DOHH2 (cell line): ENCODE measurements at regions not wholly inside any gene's neighbourhood (a gene's known extent, or its start where the extent isn't known, plus 50 kb on each side); places are given as distances from the start of the nearest gene placed in this dataset.

ENCODE experiments used
- H3F3A ChIP-seq: fragments of 200-600 bp; sonication (generic), shearing (Covaris generic); 2 replicates; pipeline ENCODE4 v1.6.0; 2016; ENCODE audit warnings: antibody characterized with exemption, mild to moderate bottlenecking; ENCODE audit not compliant: control insufficient read depth, insufficient read depth
- H3K27ac ChIP-seq: fragments of 200-600 bp; sonication (generic); 2 replicates; pipeline ENCODE4 v1.5.1; 2014; ENCODE audit warnings: low read depth, mild to moderate bottlenecking, low read length, moderate library complexity
- H3K27me3 ChIP-seq: fragments of 200-600 bp; sonication (generic); 2 replicates; pipeline ENCODE4 v1.6.1; 2014; ENCODE audit warnings: mild to moderate bottlenecking, low read length, mixed read lengths; ENCODE audit not compliant: control insufficient read depth
- H3K36me3 ChIP-seq: fragments of 200-600 bp; sonication (generic); 2 replicates; pipeline ENCODE4 v1.6.1; 2014; ENCODE audit warnings: mild to moderate bottlenecking, low read length, moderate library complexity, mixed read lengths; ENCODE audit not compliant: control insufficient read depth
- H3K4me1 ChIP-seq: fragments of 200-600 bp; sonication (generic); 2 replicates; pipeline ENCODE4 v1.6.1; 2014; ENCODE audit warnings: mild to moderate bottlenecking, low read length, mixed read lengths; ENCODE audit not compliant: control insufficient read depth
- H3K4me2 ChIP-seq: fragments of 200-600 bp; sonication (generic); 2 replicates; pipeline ENCODE4 v1.6.0; 2014; ENCODE audit warnings: mild to moderate bottlenecking, low read length, moderate library complexity
- H3K4me3 ChIP-seq: fragments of 200-600 bp; sonication (generic); 2 replicates; pipeline ENCODE4 v1.5.1; 2014; ENCODE audit warnings: mild to moderate bottlenecking, low read length, mixed read lengths
- H3K79me2 ChIP-seq: fragments of 200-600 bp; sonication (generic); 2 replicates; pipeline ENCODE4 v1.6.1; 2014; ENCODE audit warnings: mild to moderate bottlenecking, low read length, mixed read lengths; ENCODE audit not compliant: control insufficient read depth
- H3K9me2 ChIP-seq: fragments of 200-600 bp; sonication (generic); replicated peaks from 2 replicates; pipeline ENCODE4 v1.6.1; 2014; ENCODE audit warnings: mild to moderate bottlenecking, low read length, mixed read lengths; ENCODE audit not compliant: control insufficient read depth
- H3K9me3 ChIP-seq: fragments of 200-600 bp; sonication (generic); 2 replicates; pipeline ENCODE4 v1.6.1; 2014; ENCODE audit warnings: antibody characterized with exemption, low read length, mixed read lengths; ENCODE audit not compliant: control insufficient read depth, insufficient read depth
- H4K20me1 ChIP-seq: fragments of 200-600 bp; sonication (generic); 2 replicates; pipeline ENCODE4 v1.6.0; 2014; ENCODE audit warnings: low read depth, mild to moderate bottlenecking, antibody characterized with exemption, low read length, moderate library complexity; ENCODE audit not compliant: control insufficient read depth, insufficient read depth
- CTCF ChIP-seq: fragments of 200-600 bp; sonication (generic); IDR thresholded peaks from one replicate; pipeline ENCODE4 v1.5.1; 2014; ENCODE audit warnings: antibody characterized with exemption, mild to moderate bottlenecking, low read depth, low read length; ENCODE audit not compliant: poor library complexity, severe bottlenecking
- EZH2phosphoT487 ChIP-seq: fragments of 200-600 bp; sonication (generic); IDR thresholded peaks from 2 replicates; pipeline ENCODE4 v1.6.1; 2017; ENCODE audit warnings: borderline replicate concordance, mild to moderate bottlenecking, antibody characterized with exemption, low read length, moderate library complexity, mixed read lengths

DNA sequence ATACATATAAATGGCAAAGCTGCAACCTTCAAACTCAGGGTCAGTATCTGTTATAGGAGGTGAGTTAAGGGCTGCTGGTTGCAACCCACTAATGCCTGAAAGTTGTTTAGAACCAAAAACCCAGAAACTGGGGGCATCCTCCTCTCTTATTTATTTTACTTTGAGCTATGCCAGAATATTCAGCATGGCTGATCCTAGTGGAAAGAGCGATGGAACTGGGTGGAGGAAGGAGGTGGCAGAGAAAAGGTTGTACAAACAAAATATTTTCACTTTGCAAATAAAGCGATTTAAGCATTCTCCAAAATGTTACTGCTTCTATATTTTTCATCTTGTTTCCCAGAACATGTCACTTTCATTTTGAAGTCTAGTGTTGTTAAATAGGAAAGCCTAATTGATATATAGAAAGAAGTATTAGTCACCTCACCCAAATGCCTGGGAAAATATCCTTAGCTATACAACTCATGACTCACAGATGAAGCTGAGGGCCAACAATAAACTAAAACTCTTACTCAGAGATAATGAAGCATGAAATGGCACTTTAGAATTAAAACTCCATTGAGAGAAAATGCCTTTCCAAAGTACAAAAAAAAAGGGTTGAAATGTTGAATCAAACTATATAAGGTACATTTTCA is 251.4 kb upstream of the UBE2E3 start:
- H4K20me1 ChIP-seq = no peaks in the 10 kb centered on the region
- no peak overlapping the region for H3K27ac ChIP-seq
- H3K79me2 ChIP-seq = no peaks in the 10 kb centered on the region
- 0 out of 2 replicates have a peak, but pooled peaks cover 4% of the 10 kb centered on the region for H3K4me1 ChIP-seq
- no peak overlapping the region for H3K4me3 ChIP-seq
- H3F3A ChIP-seq = no peaks in the 10 kb centered on the region
- H3K9me2 ChIP-seq = no peaks in the 10 kb centered on the region
- no peaks in the 10 kb centered on the region for H3K9me3 ChIP-seq
- no peaks in the 10 kb centered on the region for H3K27me3 ChIP-seq
- H3K4me2 ChIP-seq = no peak overlapping the region
- TF ChIP-seq EZH2phosphoT487 = no peak
- no peak for TF ChIP-seq CTCF
- no peaks in the 10 kb centered on the region for H3K36me3 ChIP-seq

- Histone ChIP-seq H3F3A (no peaks in the 10 kb centered on the region), H4K20me1 (no peaks in the 10 kb centered on the region), H3K4me3 (no peak overlapping the region), H3K4me2 (no peak overlapping the region), H3K79me2 (no peaks in the 10 kb centered on the region), H3K4me1 (no peaks in the 10 kb centered on the region), H3K36me3 (no peaks in the 10 kb centered on the region), H3K9me2 (no peaks in the 10 kb centered on the region), H3K27ac (no peak overlapping the region), H3K9me3 (no peaks in the 10 kb centered on the region), H3K27me3 (no peaks in the 10 kb centered on the region)
- TF ChIP-seq EZH2phosphoT487 (no peak), CTCF (no peak)
Measured at GRCh38 chr2:180723712-180724111, 256.7 kb upstream of the UBE2E3 start.

DNA sequence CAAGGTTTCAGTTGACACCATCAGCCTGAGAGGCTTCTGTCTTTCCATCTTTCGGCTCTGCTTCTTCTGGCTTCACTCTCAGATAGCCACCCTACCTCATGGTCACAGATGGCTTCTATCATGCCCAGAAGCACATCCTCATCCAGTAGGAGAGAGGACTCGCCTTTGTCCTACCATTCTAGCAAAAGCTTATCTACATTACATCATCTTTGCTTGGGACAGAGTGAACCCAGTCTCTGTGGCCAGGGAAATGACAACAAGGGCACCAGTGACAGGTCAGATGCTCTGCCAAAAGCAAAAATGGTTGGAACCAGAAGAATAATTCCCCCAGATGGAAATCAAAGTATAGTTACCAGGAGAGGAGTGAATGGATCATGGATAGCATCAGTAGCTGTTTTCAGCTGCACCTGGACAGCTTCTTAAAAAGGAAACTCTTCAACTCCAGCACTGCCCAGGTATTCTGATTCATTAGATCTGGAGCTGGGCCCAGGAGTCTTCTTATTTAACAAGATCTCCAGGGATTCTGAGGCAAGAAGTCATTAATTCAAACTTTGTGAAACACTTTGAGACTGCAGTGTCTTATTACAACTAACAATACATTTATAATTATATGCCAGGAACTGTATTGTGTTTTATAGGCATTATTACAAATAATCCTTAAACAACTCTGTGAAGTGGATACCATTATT is 257.7 kb upstream of the UBE2E3 start:
- Histone ChIP-seq H3K27me3 (no peaks in the 10 kb centered on the region), H3K79me2 (no peaks in the 10 kb centered on the region), H3K4me3 (no peak overlapping the region), H3K36me3 (no peaks in the 10 kb centered on the region), H3K9me3 (no peaks in the 10 kb centered on the region), H3K4me1 (no peaks in the 10 kb centered on the region), H3K4me2 (no peak overlapping the region), H3K9me2 (no peaks in the 10 kb centered on the region), H3K27ac (no peak overlapping the region), H4K20me1 (no peaks in the 10 kb centered on the region), H3F3A (no peaks in the 10 kb centered on the region)
- TF ChIP-seq EZH2phosphoT487 = no peak
- no peak for TF ChIP-seq CTCF
